ENCODE measurements at regions not wholly inside any gene's neighbourhood (a gene's known extent, or its start where the extent isn't known, plus 50 kb on each side); places are given as distances from the start of the nearest gene placed in this dataset.

DNA sequence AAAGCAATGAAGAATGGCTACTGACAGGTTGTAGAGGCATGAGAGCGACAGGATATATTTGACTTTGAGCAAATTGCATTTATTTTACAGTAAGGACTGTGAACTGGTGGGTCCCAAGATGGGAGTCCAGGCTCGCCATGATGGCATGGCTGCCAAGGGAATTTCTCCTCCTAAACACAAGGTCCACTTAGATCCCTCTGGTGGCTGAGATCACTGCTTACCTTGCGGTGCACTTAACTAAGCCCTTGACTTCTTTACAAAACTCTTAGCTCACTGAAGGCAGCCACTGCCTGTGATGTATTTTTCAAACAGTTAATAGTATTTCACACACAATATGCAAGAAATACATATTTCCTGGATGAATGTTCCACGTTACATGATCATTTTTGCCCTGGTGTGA lies 50.3 kb upstream of the SORBS2 start:
- TF ChIP-seq CTCF (IDR thresholded peaks at IDR 0.05; ENCODE audit: unreplicated experiment in 3 of 3): no peak
- Mint-ChIP-seq H3K9me3 (peaks cover 18% of the 10 kb centered on the region), H3K36me3 (ENCODE audit: low read depth) (peaks cover 9% of the 10 kb centered on the region), H3K27me3 (ENCODE audit: low read depth) (peaks cover 4% of the 10 kb centered on the region), H3K27ac (no peak overlapping the region), H3K4me1 (peaks cover 9% of the 10 kb centered on the region), H3K4me3 (no peak overlapping the region)

GRCh38 chr4:185863946-185864345 lies 52.0 kb upstream of the SORBS2 start:
- Mint-ChIP-seq H3K27ac (no peak overlapping the region), H3K9me3 (peaks cover 6% of the 10 kb centered on the region), H3K4me3 (no peak overlapping the region), H3K4me1 (peaks cover 9% of the 10 kb centered on the region), H3K27me3 (ENCODE audit: low read depth) (peaks cover 4% of the 10 kb centered on the region), H3K36me3 (ENCODE audit: low read depth) (peaks cover 5% of the 10 kb centered on the region)
- TF ChIP-seq CTCF (IDR thresholded peaks at IDR 0.05; ENCODE audit: unreplicated experiment in 3 of 3): no peak

DNA sequence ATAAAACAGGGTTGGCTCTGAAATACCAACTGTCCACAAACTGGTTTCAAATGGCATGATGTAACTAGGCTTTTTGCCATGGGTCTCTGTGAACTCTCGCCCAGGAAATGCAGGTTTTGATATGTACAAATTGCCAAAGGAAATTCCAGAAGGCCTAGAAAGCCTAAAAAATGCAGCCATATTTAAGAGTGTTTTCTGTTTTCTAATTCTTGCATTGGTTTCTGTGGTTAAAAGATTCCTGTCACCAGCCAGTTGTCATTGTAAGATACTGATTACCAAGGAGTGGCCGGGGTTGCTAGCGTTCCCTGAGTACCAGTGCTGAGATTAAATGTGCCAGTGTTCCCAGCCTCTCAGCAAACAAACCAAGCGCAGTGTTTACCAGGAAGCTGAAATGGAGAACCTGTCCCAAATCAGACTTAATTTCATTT lies 53.9 kb upstream of the SORBS2 start:
- no peaks in the 10 kb centered on the region for H3K27me3 Mint-ChIP-seq (ENCODE audit: low read depth)
- H3K27ac Mint-ChIP-seq: peak overlapping the region in 1 of 3 experiments; percentile 56
- no peaks in the 10 kb centered on the region for H3K9me3 Mint-ChIP-seq
- no peak for TF ChIP-seq CTCF (IDR thresholded peaks at IDR 0.05; ENCODE audit: unreplicated experiment in 3 of 3)
- no peaks in the 10 kb centered on the region for H3K36me3 Mint-ChIP-seq (ENCODE audit: low read depth)
- H3K4me1 Mint-ChIP-seq: peaks cover 9% of the 10 kb centered on the region
- H3K4me3 Mint-ChIP-seq: no peak overlapping the region

DNA sequence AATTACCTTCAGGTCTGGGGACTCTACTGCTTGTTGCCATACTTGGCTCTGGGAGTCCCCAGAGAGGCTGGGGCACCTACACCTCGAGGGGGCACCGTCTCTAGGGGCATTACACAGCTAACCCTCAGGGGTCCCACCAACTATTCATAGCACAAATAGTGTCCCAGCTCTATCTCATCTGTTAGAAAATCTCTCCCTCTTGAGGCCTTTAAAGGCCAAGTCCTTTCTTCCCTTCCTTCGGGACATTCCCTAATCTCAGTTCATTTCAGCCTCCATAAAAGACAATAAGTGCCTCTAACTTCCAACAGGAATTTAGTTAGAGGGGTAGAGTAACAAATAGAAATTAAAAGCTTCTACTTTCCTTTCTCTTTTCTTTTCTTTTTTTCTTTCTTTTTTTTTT lies 55.8 kb upstream of the SORBS2 start:
- Mint-ChIP-seq H3K27me3 (ENCODE audit: low read depth) (no peaks in the 10 kb centered on the region), H3K9me3 (no peaks in the 10 kb centered on the region), H3K27ac (no peak overlapping the region), H3K4me3 (no peak overlapping the region), H3K36me3 (ENCODE audit: low read depth) (no peaks in the 10 kb centered on the region), H3K4me1 (peaks cover 9% of the 10 kb centered on the region)
- TF ChIP-seq CTCF (IDR thresholded peaks at IDR 0.05; ENCODE audit: unreplicated experiment in 3 of 3): no peak

GRCh38 chr4:185868983-185869382 lies 57.0 kb upstream of the SORBS2 start:
- Mint-ChIP-seq H3K4me3 (no peak overlapping the region), H3K4me1 (peaks cover 9% of the 10 kb centered on the region), H3K27me3 (ENCODE audit: low read depth) (no peaks in the 10 kb centered on the region), H3K27ac (no peak overlapping the region), H3K36me3 (ENCODE audit: low read depth) (no peaks in the 10 kb centered on the region), H3K9me3 (no peaks in the 10 kb centered on the region)
- TF ChIP-seq CTCF (IDR thresholded peaks at IDR 0.05; ENCODE audit: unreplicated experiment in 3 of 3): no peak

DNA sequence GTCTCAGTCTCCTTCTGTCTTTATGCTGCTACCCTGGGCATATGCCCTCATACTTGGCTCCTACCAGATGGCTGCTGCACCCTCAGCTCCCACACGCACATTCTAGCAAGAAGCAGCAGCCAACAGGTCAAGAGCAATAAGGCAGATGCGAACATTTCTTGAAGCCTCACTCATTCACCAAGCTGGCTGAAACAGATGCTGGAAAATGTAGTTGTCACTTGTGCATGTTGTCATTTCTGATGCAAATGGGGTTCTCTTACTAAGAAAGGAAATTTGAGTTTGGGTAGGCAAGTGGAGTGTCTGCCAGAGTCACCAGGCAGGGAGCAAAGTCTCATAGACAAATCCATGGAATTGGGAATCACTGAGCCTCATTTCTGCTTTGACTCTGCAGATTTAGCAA lies 57.4 kb upstream of the SORBS2 start:
- Mint-ChIP-seq H3K9me3 (no peaks in the 10 kb centered on the region), H3K4me1 (peaks cover 9% of the 10 kb centered on the region), H3K27ac (no peak overlapping the region), H3K27me3 (ENCODE audit: low read depth) (no peaks in the 10 kb centered on the region), H3K36me3 (ENCODE audit: low read depth) (no peaks in the 10 kb centered on the region), H3K4me3 (no peak overlapping the region)
- TF ChIP-seq CTCF (IDR thresholded peaks at IDR 0.05; ENCODE audit: unreplicated experiment in 3 of 3): no peak
